GM21619 (cell line): ENCODE measurements at regions not wholly inside any gene's neighbourhood (a gene's known extent, or its start where the extent isn't known, plus 50 kb on each side); places are given as distances from the start of the nearest gene placed in this dataset.
"Not testable (repeated sequence)": the region's sequence is repeated elsewhere in the genome, so short reads cannot be mapped to it uniquely, and the experiment has no call there.

Experiments used
- ATAC-seq: cut with Tn5 transposase; IDR thresholded peaks from one replicate; pipeline ENCODE4 v1.9.1; 2021; ENCODE audit not compliant: unreplicated experiment

DNA sequence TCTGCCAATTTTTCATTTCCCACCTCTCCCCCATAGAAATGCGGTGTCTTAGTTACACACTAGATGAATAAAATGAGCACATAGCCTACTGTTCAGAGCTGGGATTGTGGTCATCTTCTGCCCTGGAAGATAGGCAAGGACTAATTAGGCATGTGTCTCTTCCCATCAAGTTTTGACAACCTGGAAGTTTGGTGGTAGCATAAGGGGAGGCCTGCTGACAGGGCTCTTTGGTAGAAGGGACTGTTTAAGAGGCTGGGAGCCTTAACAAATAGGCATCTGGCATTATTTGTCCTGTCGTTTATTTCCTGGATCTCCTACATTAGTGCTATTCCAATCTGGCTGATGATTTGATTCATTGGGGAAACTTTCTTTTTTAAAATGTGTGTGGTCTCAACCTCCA lies 512.3 kb downstream of the ZNF385D start:
- ATAC-seq = no peak

DNA sequence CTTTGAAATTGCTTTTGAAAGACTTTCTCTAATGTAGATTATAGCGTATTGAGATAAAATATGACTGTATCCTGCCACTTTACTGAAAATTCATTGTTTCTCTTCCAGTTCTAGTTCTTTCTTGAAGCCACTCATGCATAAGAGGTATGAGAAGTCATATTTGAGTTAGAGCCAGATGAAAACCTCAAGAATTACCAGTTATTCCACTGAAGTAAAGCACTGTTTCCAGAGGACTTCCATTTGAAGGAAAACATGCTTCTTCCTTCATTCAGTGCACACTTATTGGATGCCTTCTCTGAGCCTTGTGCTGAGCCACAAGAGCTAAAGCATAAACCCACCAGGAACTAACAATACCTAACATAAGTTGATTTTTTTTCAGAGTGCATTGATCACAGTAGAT lies 513.4 kb downstream of the ZNF385D start:
- no peak for ATAC-seq

DNA sequence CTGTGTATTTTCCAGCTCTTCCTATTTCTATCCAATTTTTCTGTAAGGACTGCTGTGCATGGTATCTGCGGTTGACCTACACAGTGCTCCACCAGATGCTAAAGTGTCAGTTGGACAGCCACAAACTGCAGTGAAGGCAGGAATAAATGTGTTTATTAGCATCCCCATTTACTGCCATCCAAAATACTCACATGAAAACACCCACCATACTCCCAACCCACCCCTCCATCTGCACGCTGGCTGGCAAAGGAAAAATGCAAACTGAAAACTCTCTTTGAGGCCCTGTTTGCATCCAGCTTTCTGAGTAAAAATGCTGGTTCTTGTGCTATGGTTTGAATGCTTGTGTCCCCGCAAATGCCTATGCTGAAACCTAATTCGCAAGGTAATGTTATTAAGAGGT lies 515.5 kb downstream of the ZNF385D start:
- no peak for ATAC-seq

DNA sequence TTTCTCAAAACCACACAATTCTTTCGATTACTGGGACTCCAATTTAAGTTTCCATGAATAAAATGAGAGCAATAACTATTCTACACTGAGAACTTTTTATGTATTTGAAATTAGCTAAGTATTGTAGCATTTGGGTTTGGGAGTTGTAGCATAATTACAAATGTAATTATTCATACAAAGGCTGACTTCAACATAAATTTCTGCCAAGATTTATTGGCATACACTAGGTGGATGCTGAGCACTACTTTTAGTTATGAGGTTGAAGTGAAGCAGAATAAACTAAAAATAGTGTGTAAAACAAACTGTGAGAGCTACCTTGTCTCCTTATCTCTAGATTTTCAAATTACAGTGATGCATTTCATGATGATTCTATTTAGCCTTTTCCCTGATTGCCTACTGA lies 516.1 kb downstream of the ZNF385D start:
- no peak for ATAC-seq

DNA sequence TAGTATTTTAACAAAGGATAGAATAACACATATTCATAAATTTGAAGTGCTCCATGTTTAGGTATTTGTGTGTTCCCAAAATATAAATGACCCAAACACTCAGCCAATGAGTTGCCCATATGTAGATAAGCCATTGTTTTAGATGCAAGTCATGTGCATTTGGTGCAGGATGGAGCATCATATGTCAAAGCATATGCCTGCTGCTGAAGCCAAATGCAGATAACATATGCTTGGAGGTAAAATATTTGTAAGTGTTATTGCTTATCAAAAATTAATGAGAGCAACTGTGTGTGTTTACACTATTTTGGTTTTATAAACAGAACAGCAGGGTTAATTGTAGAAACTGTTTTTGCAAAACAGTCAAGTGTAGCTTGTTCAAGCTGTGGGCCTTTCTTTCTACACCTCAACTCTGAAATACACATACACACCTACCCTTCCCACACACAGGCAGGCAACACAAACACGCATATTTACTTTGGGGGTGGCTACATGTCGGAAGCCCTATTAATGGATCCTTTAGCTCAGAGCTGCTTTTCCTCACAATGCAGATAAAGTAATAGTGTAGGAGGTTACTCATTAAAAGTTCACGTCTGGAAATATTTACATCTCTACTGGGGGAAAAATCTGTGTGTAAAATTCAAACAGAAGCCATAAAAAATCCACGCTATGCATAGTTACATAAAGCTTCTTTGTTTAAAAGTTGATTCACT lies 521.4 kb downstream of the ZNF385D start:
- no peak for ATAC-seq

DNA sequence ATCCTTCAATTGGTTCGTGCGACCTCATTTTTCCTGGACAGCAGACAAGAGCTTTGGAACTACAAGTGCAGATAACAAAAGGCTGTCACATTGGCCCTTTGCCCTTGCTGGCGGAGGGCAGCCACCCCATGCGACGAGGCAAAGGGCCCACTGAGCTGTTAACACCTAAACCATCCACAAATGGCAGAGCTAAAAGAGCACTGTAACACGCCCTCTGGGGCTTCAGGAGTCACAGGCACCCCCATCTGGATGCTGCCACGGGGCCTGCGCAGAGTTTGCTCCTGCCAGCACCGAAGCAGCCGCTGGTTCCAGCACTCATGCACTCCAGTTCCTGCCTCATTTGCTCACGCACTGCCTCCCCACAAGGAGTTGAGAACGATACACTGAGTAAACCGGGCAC lies 524.9 kb downstream of the ZNF385D start:
- ATAC-seq = no peak

DNA sequence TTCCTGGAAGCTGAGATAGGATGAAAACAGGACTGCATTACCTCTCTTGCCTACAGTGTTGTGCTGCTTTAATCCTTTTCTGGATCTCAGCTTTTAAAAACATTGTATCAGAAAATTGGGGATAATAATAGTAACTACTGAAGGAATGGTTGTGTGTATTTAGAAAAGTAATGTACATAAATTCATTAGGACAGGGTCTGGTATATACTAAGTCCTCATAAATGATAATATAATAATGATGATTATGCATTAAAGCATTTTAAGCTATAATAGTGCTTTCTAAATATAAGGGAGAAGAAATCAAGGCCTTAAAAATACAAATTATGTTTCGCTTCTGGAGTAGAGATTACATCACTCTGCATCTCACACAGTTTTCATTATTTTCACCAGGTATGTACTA lies 530.1 kb downstream of the ZNF385D start:
- no peak for ATAC-seq

DNA sequence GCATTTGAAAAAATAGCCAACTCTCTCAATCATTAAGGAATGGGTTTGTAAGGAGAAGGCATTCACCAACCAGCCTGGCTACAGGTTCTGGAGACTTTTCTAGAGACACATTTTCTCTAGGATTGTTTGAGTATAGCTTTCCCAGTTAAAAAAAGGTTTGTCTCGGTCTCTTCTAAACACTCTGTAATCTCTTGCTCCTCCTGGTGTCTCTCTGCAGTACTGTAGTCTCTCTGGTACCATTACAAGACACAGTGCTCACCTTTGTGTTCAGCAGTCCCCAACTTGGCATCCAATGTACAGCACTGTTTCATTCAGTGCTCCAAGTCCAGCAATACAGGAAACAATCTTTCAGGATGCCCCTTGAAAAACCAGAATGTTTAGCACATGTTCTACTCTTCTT lies 534.4 kb downstream of the ZNF385D start:
- ATAC-seq = no peak

DNA sequence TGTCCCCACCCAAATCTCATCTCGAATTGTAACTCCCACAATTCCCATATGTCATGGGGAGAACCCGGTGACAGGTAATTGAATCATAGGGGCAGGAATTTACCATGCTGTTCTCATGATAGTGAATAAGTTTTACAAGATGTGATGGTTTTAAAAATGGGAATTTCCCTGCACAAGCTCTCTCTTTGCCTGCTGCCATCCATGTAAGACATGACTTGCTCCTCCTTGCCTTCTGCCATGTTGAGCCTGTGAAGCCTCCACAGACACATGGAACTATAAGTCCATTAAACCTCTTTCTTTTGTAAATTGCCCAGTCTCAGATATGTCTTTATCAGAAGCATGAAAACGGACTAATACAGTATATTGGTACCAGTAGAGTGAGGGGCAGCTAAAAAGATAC lies 546.9 kb downstream of the ZNF385D start:
- ATAC-seq = not testable (repeated sequence)

DNA sequence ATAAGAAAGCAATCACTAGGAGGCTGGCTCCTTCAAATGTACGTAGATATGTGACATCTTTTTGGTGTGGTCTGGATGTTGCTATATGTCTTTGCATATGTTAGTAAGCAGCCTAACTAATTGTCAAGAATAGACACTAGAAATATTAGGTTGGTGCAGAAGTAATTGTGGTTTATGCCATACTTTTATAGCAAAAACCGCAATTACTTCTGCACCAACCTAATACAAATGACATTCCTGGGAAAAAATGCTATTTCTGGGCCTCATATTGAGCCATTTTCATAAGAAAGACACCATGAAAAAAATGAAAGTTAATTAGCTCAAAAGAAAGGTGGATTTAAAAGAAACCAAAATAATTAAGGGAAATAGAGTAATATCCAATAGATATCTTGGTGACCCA lies 555.8 kb downstream of the ZNF385D start:
- ATAC-seq = no peak

DNA sequence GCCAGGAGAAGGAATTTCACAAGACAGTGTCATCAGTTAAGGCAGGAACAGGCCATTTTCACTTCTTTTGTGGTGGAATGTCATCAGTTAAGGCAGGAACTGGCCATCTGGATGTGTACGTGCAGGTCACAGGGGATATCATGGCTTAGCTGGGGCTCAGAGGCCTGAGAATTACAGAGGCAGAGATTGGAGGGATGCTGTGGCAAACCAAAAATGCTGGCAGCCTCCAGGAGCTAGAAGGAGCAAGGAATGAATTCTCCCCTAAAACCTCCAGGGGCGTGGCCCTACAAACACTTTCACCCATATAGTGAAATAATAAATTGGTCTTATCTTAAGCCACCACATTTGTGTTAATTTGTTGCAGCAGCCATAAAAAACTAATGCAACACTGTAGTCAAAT lies 557.0 kb downstream of the ZNF385D start:
- ATAC-seq = not testable (repeated sequence)

DNA sequence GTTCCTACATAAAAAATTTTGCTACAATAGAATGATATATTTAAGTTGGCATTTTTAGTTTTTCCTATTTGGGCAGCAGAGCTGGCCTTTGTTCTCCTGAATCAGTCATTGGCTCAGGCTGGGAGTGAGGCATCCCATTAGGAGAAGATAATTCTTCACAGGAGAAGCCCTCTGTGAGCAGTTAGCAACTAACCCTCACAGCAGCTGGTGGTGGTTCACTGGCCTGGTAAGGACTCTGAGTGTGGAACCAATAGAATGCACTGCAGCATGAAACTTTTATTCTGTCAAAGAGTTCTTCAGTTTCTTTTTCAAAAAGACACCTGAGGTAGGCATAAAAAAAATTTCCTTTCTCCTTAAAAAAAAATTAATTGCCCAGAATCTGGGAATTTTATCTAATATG lies 562.6 kb downstream of the ZNF385D start:
- no peak for ATAC-seq

DNA sequence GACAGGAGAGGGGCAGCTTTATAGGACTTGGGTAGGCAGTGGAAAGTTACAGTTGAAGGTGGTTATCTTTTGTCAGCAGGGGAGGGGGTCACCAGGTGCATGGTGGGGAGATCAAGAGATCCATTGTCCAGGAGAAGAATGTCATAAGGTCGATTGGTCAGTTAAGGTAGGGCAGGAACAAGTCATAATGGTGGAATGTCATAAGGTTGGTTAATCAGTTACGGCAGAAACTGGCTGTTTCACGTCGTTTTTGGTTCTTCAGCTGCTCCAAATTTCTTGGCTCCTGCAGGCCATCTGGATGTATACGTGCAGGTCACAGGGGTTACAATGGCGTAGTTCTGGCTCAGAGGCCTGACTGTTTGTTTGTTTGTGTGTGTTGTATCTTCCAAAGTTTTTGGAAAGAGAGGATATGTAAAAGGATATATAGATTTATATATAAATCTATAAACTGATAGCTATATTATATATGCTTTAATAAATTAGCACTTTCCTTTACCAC lies 565.1 kb downstream of the ZNF385D start:
- no peak for ATAC-seq

DNA sequence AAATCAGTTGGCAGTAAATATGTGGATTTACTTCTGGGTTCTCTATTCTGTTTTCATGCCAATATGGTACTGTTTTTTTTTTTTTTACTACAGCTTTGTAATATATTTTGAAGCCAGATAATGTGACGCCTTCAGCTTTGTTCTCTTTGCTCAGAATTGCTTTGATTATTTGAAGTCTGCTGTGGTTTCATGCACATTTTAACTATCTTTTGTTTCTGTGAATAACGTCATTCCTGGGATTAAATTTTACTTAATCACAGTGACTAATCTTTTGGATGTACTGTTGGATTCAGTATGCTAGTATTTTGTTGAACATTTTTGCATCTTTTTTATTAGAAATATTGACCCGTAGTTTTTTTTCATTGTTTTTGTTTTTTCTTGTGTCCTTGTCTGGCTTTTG lies 576.5 kb downstream of the ZNF385D start:
- ATAC-seq = no peak

DNA sequence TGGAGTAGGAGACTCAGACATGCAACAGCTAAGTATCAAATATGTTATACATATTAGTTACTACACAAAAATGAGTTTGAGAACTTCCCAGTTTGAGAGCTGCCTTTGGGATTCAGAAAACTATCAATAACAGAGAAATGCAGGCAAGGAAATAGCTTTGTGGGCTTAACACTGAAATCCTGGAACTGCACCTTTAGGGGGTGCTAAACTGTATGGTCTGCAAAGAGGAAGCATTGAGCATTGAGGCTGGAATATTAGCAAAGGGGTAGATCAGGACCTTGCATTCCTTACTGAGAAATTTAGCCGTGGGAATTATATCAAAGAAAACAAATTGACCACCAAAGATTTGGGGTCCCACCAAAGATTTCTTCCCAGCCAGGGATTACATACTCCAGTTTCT lies 580.0 kb downstream of the ZNF385D start:
- no peak for ATAC-seq

DNA sequence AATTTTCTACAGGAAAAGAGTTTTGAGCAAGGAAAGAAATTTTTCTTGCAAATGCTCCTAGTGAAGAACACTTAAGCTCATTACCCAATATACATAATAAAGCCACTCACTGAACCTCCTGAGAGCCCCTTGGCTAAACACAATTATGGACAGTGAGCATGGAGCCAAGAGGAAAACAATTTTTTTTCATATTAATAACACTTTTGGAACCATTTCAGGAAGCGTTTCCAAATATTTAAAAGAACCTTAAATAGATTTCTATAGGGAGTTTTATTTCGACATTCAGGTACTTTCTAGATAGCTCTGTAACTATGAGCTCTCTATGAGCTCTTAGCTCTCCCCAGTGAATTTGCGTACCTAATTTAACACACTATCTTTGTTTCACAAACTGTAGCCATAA lies 581.1 kb downstream of the ZNF385D start:
- no peak for ATAC-seq

DNA sequence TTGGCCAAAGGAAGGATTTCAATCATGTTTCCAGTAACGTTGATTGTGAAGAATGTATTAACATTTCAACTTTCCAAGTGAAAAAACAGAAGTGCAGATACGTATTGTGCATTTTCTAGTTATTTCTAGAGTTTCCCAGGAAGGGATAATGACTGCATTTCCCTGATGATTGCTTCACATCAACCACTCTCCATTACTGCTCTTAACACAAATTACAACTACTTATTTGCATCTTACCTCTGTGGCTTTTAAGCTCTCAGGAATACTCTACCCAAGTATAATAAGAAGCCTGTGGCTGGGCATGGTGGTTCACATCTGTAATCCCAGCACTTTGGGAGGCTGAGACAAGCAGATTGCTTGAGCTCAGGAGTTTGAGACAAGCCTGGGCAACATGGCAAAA lies 582.5 kb downstream of the ZNF385D start:
- no peak for ATAC-seq

DNA sequence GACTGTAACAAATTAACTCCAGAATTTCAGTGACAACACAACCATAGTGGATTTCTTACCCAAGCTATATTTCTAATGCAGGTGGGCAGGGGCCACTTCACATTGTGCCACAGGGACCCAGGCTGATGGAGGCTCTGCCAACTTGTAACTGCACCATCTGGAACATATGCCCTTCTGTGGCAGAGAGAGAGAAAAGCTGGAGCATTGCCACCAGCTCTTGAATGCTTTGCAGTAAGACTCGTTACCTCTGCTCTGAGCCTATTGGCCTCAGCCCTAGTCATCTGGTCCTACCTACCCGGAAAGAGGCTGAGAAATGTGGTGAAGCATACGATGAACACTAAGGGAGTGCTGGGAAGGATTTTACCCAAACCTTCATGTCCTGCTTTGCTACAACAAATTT lies 587.1 kb downstream of the ZNF385D start:
- ATAC-seq = no peak

DNA sequence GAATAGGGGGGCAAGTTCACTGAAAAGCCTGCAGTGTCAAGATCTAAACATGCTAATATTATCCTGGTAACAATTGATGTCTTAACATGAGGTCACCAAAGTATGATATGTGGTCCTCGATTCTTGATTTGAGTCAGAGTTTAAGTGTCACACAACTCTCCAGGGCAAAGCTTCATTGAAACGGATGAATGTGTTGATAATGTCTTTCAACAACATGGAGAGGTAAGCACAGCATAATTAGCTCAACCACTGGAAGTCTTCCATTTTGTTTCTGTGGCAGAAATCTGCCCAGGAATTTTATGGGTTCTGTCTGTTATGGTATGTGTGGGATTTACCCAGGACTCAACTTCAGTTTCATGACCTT lies 591.5 kb downstream of the ZNF385D start:
- no peak for ATAC-seq

DNA sequence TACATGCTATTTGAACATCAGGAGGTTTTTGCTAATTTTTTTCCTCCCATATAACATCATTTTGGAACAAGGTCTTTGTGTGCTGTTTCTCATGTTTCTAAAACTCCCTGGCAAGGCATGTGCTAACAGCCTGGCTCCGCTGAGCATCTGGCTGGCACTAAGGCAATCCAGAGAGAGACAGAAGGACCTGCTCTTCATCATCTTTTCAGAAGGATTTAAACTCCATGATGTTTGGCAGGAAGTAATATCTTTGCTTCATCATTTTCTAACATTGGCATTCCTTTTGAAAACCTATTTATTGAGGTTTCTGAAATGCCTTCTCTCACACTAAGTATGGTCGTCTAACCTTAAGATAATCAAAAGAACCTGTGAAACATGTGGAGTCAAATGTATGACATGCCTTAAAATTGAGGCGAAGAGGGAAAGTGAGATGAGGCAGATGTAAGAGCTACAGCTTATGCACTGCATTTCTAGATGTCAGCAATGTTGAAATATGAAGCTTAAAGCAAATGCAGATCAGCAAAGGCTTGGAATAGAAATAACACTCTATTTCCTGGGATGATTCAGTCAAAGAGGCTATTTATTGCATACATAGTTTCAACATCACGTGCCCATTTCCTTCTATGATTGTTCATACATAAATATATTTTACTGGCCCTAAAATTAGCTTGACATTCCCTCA lies 592.0 kb downstream of the ZNF385D start:
- ATAC-seq = no peak

DNA sequence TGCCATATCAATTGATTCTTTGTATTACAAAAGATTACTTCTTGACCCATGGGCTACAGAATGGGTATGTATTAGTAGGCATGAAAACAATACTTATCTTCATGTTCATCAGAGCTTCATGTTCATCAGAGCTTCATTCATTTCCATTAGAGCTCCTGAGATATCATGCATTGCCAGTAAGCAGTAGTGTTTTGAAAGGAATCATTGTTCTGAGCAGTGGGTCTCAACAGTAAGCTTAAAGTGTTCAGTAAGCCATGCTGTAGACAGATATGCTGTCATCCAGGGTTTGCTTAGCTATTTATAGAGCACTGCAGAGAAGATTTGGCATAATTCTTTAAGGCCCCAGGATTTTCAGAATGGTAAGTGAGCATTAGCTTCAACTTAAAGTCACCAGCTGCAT lies 596.1 kb downstream of the ZNF385D start:
- no peak for ATAC-seq

DNA sequence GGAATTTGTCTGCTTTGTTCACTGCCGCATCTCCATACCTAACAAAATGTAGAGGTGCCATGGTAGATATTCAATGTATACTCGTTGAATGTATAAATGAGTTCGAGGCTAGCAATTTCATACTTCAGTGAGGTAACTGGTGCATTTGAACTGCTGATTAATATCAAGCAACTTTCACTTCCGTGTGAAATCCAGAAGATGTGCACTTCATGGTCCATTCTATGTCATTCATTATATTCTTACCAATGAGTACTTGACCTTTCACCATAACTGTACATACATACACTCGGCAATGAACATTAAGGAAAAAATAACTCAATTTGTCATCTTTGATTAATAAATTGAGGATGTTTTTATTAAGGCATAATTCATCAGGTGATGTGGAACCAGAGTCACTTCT lies 598.5 kb downstream of the ZNF385D start:
- ATAC-seq = no peak

DNA sequence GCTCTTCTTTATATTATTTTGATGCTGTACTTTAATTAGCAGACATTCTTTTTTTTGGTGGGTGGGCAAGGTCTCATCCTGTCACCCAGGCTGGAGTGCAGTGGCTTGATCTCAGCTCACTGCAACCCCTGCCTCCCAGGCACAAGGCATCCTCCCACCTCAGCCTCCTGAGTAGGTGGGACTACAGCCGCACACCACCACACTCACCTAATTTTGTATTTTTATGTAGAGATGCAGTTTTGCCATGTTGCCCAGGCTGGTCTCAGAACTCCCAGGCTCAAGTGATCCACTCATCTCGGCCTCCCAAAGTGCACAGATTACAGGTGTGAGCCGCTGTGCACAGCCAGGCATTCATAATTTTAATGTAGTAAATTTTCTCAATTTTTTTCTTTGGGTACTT lies 608.1 kb downstream of the ZNF385D start:
- ATAC-seq = no peak
